ENCODE measurements at regions not wholly inside any gene's neighbourhood (a gene's known extent, or its start where the extent isn't known, plus 50 kb on each side); places are given as distances from the start of the nearest gene placed in this dataset.

DNA sequence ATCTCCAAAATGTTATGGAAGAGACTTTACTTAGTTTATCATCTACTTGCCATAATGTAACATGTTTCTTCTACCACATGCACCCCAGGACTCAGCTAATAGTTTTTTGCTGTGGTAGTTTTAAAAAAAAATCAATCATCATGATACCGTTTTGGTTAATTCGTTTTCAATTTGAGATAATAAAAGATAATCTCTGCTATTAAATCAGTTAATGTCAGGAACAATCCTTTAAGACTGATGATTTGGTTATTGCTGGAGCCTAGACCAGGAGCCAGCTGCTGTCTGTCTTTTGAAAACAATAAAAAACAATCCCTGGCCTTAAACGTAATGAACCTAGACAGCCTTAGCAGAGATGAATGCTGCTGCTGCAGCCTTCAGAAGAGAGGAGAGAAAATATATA, 403.7 kb downstream of the OXSM start:
- Histone ChIP-seq H3K18ac (ENCODE audit: extremely low read depth, low read length) (no peak overlapping the region), H4K91ac (replicated peaks; ENCODE audit: insufficient read length, low read length) (no peak overlapping the region), H3K79me2 (ENCODE audit: control insufficient read depth in 1 of 2, insufficient read depth in 2 of 2, low read length in 2 of 2) (no peaks in the 10 kb centered on the region), H3K79me1 (ENCODE audit: low read depth, low read length) (no peaks in the 10 kb centered on the region), H3K4me3 (ENCODE audit: extremely low read depth in 1 of 4, insufficient read depth in 2 of 4, low read depth in 3 of 4, low read length in 4 of 4) (no peak overlapping the region), H2AK5ac (ENCODE audit: low read depth, low read length) (no peak overlapping the region), H2BK12ac (ENCODE audit: low read depth, low read length) (no peak overlapping the region), H2BK15ac (ENCODE audit: low read length) (no peak overlapping the region), H4K20me1 (replicated peaks in 1 of 2; ENCODE audit: control insufficient read depth in 1 of 2, insufficient read depth in 2 of 2, low read length in 2 of 2) (no peaks in the 10 kb centered on the region), H2BK5ac (ENCODE audit: low read depth, low read length) (no peak overlapping the region), H3K14ac (ENCODE audit: insufficient read length) (no peak overlapping the region), H3K23ac (ENCODE audit: insufficient read length) (no peak overlapping the region), H3K9me3 (ENCODE audit: insufficient read depth in 2 of 2, low read depth in 1 of 2, low read length in 1 of 2) (no peaks in the 10 kb centered on the region), H4K8ac (ENCODE audit: extremely low read depth, insufficient read depth, low read length) (no peak overlapping the region), H2AFZ (ENCODE audit: low read length) (no peak overlapping the region), H3K9ac (replicated peaks in 1 of 4; ENCODE audit: extremely low read depth in 1 of 4, low read depth in 3 of 4, low read length in 3 of 4) (no peak overlapping the region), H3K4me2 (ENCODE audit: insufficient read depth in 1 of 2, low read depth in 2 of 2, low read length in 2 of 2) (no peak overlapping the region), H2BK120ac (replicated peaks; ENCODE audit: low read depth, low read length) (no peak overlapping the region), H3K27ac (ENCODE audit: low read depth, low read length) (no peak overlapping the region), H3K4ac (replicated peaks; ENCODE audit: insufficient read length, low read depth, low read length) (no peak overlapping the region), H3K4me1 (replicated peaks in 1 of 4; ENCODE audit: control insufficient read depth in 3 of 4, insufficient read depth in 4 of 4, low read length in 3 of 4) (no peaks in the 10 kb centered on the region), H3K27me3 (replicated peaks in 1 of 4; ENCODE audit: control insufficient read depth in 3 of 4, extremely low read depth in 1 of 4, insufficient read depth in 3 of 4, low read length in 3 of 4) (no peaks in the 10 kb centered on the region), H2BK20ac (ENCODE audit: low read length) (no peak overlapping the region), H3K36me3 (ENCODE audit: control insufficient read depth in 2 of 4, insufficient read depth in 4 of 4, low read length in 3 of 4) (no peaks in the 10 kb centered on the region), H3K23me2 (ENCODE audit: low read depth, low read length) (no peaks in the 10 kb centered on the region), H3K56ac (replicated peaks; ENCODE audit: insufficient read length, low read depth, low read length) (no peak overlapping the region), H4K5ac (ENCODE audit: insufficient read length, low read depth, low read length) (no peak overlapping the region)
- POLR2A ChIA-PET (ENCODE audit: partially characterized antibody): no interaction called here
- WGBS, 2 experiments (ENCODE audit: extremely low coverage in 1 of 2, insufficient coverage in 1 of 2, insufficient read length in 1 of 2, insufficient replicate concordance in 2 of 2, low coverage in 1 of 2, low lambda C conversion rate in 2 of 2, missing lambda C conversion rate in 1 of 2): 93% methylated on average over 3 of the region's 3 CpGs; no CpG with 5 or more reads in 1 of the 2 experiments
- FAIRE-seq (no peak), DNase-seq (ENCODE audit: low read depth in 1 of 2, low spot score in 2 of 2) (no peak)
- CTCF ChIA-PET (ENCODE audit: partially characterized antibody): interaction anchor here (0.6 kb wide), 1 partner anchor 377 kb away, joined by 3 read pairs; no protein-coding TSS in a partner anchor
- TF ChIP-seq NANOG (IDR thresholded peaks at IDR 0.05; ENCODE audit: insufficient read depth, low read depth, low read length, poor library complexity, severe bottlenecking): no peak
- no peak for TF ChIP-seq CHD2 (IDR thresholded peaks at IDR 0.05; ENCODE audit: low read length)
- TF ChIP-seq CBX8 (IDR thresholded peaks at IDR 0.05; ENCODE audit: borderline replicate concordance, low read depth, low read length): no peak
